A673 (cell line): ENCODE measurements at regions not wholly inside any gene's neighbourhood (a gene's known extent, or its start where the extent isn't known, plus 50 kb on each side); places are given as distances from the start of the nearest gene placed in this dataset.

ENCODE experiments used
- EZH2 ChIP-seq: fragments of 200-600 bp; sonication (generic); IDR thresholded peaks from 2 replicates; pipeline ENCODE4 v1.6.1; 2017; ENCODE audit warnings: borderline replicate concordance, low read depth, mild to moderate bottlenecking, mixed read lengths, antibody characterized with exemption, low read length; ENCODE audit not compliant: poor library complexity, severe bottlenecking
- TF ChIP-seq, protein P1 (sequence below): fragments of 300-800, 200-600 bp; sonication (generic); conservative IDR thresholded peaks from 2 replicates; pipeline ENCODE4 v1.5.1; 2017; ENCODE audit warnings: low read depth, mild to moderate bottlenecking, antibody characterized with exemption, low read length, moderate library complexity, mixed read lengths

DNA sequence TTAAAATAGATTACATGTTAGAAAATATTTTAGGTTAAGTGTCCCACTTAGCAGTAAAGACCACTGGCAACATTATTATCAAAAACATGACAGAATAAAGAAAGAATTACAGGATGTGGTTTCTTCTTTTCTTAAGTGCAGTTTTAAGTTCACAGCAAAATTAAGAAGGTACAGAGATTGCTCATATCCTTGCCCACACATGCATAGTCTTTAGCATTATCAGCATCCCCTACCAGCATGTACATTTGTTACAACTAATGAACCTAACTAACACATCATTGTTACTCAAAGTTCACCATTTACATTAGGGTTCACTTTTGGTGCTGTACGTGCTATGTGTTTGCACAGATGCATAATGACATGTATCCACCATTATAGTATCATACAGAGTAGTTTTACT is 837.7 kb upstream of the CDH9 start:
- TF ChIP-seq, protein P1, sequence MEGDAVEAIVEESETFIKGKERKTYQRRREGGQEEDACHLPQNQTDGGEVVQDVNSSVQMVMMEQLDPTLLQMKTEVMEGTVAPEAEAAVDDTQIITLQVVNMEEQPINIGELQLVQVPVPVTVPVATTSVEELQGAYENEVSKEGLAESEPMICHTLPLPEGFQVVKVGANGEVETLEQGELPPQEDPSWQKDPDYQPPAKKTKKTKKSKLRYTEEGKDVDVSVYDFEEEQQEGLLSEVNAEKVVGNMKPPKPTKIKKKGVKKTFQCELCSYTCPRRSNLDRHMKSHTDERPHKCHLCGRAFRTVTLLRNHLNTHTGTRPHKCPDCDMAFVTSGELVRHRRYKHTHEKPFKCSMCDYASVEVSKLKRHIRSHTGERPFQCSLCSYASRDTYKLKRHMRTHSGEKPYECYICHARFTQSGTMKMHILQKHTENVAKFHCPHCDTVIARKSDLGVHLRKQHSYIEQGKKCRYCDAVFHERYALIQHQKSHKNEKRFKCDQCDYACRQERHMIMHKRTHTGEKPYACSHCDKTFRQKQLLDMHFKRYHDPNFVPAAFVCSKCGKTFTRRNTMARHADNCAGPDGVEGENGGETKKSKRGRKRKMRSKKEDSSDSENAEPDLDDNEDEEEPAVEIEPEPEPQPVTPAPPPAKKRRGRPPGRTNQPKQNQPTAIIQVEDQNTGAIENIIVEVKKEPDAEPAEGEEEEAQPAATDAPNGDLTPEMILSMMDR, result no peak
- TF ChIP-seq EZH2, result no peak
